IMR-90 (cell line): ENCODE measurements at regions not wholly inside any gene's neighbourhood (a gene's known extent, or its start where the extent isn't known, plus 50 kb on each side); places are given as distances from the start of the nearest gene placed in this dataset.

Source experiments
- ATAC-seq: fragments of 200-7000 bp; cut with Tn5 transposase; 2 replicates; pipeline ENCODE4 v1.9.1; 2020; ENCODE audit warnings: low read depth, mild to moderate bottlenecking, moderate library complexity
- BruUV-seq: library from RNA; stranded (reverse); fragments of 400-500 nt; replicated peaks from 2 replicates; lab custom pipeline; 2021; lab: Mats Ljungman, UMichigan
- CTCF ChIA-PET: fragments of 300-600 bp; formaldehyde crosslinking; extraction: SDS; loops from one replicate; lab custom pipeline; 2021; ENCODE audit warnings: antibody characterized with exemption; lab: Yijun Ruan, JAX
- POLR2A ChIA-PET: fragments of 300-600 bp; sonication (Branson Sonifier 250); formaldehyde crosslinking; loops from one replicate; lab custom pipeline; 2022; ENCODE audit warnings: antibody characterized with exemption; ENCODE audit not compliant: unreplicated experiment; lab: Charles Lee
- DNase-seq: peaks from one replicate; pipeline ENCODE4 v3.0.0; 2013
- H2AFZ ChIP-seq: replicated peaks from 2 replicates; pipeline ENCODE3; 2013; ENCODE audit warnings: low read length, mild to moderate bottlenecking; ENCODE audit not compliant: poor library complexity
- H2AK5ac ChIP-seq: 2 replicates; pipeline ENCODE4 v1.6.1; 2013; ENCODE audit warnings: low read depth, low read length, inconsistent platforms
- H2AK9ac ChIP-seq: replicated peaks from 2 replicates; pipeline ENCODE3; 2013; ENCODE audit warnings: mild to moderate bottlenecking, low read depth, low read length, moderate library complexity; ENCODE audit not compliant: poor library complexity
- H2BK120ac ChIP-seq: 2 replicates; pipeline ENCODE4 v1.6.1; 2013; ENCODE audit warnings: low read depth, low read length, inconsistent platforms
- H2BK15ac ChIP-seq: 3 replicates; pipeline ENCODE4 v1.6.1; 2013; ENCODE audit warnings: low read depth, low read length, inconsistent platforms
- H2BK20ac ChIP-seq: 2 replicates; pipeline ENCODE4 v1.6.1; 2013; ENCODE audit warnings: low read depth, mild to moderate bottlenecking, inconsistent platforms, low read length, moderate library complexity
- H2BK5ac ChIP-seq: 2 replicates; pipeline ENCODE4 v1.6.1; 2013; ENCODE audit warnings: mild to moderate bottlenecking, low read depth, low read length, inconsistent platforms; ENCODE audit not compliant: poor library complexity, severe bottlenecking
- H3K14ac ChIP-seq: replicated peaks from 2 replicates; pipeline ENCODE4 v1.6.1; 2013; ENCODE audit warnings: low read depth, low read length, inconsistent platforms
- H3K18ac ChIP-seq: 2 replicates; pipeline ENCODE4 v1.6.1; 2013; ENCODE audit warnings: low read depth, low read length, control low read depth
- H3K23ac ChIP-seq: 2 replicates; pipeline ENCODE4 v1.6.1; 2013; ENCODE audit warnings: low read depth, low read length, inconsistent platforms
- H3K27ac ChIP-seq: 2 replicates; pipeline ENCODE4 v1.5.1; 2013; ENCODE audit warnings: mild to moderate bottlenecking, control low read depth, low read length; ENCODE audit not compliant: insufficient read depth
- H3K27me3 ChIP-seq: 2 replicates; pipeline ENCODE4 v1.6.1; 2013; ENCODE audit warnings: low read length; ENCODE audit not compliant: control insufficient read depth, insufficient read depth
- H3K36me3 ChIP-seq: 2 replicates; pipeline ENCODE4 v1.6.1; 2013; ENCODE audit warnings: low read length, mixed read lengths; ENCODE audit not compliant: control insufficient read depth, insufficient read depth
- H3K4ac ChIP-seq: 2 replicates; pipeline ENCODE4 v1.6.1; 2013; ENCODE audit warnings: low read depth, low read length, inconsistent platforms
- H3K4me1 ChIP-seq: 2 replicates; pipeline ENCODE4 v1.6.1; 2013; ENCODE audit warnings: low read length, mixed read lengths; ENCODE audit not compliant: control insufficient read depth, insufficient read depth
- H3K4me2 ChIP-seq: 2 replicates; pipeline ENCODE4 v1.6.1; 2013; ENCODE audit warnings: low read depth, mild to moderate bottlenecking, control low read depth, low read length, moderate library complexity
- H3K4me3 ChIP-seq: 2 replicates; pipeline ENCODE4 v1.5.1; 2013; ENCODE audit warnings: low read depth, mild to moderate bottlenecking, control low read depth, low read length, moderate library complexity; ENCODE audit not compliant: insufficient read depth
- H3K56ac ChIP-seq: 2 replicates; pipeline ENCODE4 v1.6.1; 2013; ENCODE audit warnings: low read length, inconsistent platforms; ENCODE audit not compliant: insufficient read depth; ENCODE audit errors: extremely low read depth
- H3K79me1 ChIP-seq, 2 experiments: 2 replicates each; pipeline ENCODE4 v1.6.1; 2013; ENCODE audit warnings: low read length in 2 of 2, inconsistent platforms in 1 of 2, low read depth in 1 of 2
- H3K9ac ChIP-seq: 2 replicates; pipeline ENCODE4 v1.6.1; 2013; ENCODE audit warnings: low read depth, low read length, control low read depth
- H3K9me1 ChIP-seq: 2 replicates; pipeline ENCODE4 v1.6.1; 2013; ENCODE audit warnings: low read length, inconsistent platforms; ENCODE audit not compliant: insufficient read depth
- H3K9me3 ChIP-seq: 2 replicates; pipeline ENCODE4 v1.6.1; 2013; ENCODE audit warnings: low read length; ENCODE audit not compliant: control insufficient read depth, insufficient read depth
- H4K20me1 ChIP-seq: 2 replicates; pipeline ENCODE4 v1.6.1; 2013; ENCODE audit warnings: low read length, inconsistent platforms; ENCODE audit not compliant: insufficient read depth
- H4K5ac ChIP-seq: 2 replicates; pipeline ENCODE4 v1.6.1; 2013; ENCODE audit warnings: mild to moderate bottlenecking, low read depth, low read length, control low read depth
- H4K8ac ChIP-seq, 2 experiments: 2 replicates each; pipeline ENCODE4 v1.6.1; 2013; ENCODE audit warnings: low read depth in 2 of 2, low read length in 2 of 2, control low read depth in 1 of 2, inconsistent platforms in 1 of 2
- H4K91ac ChIP-seq: 2 replicates; pipeline ENCODE4 v1.6.1; 2013; ENCODE audit warnings: low read depth, low read length, inconsistent platforms; ENCODE audit not compliant: insufficient read depth
- BHLHE40 ChIP-seq: fragments of 150-350 bp; IDR thresholded peaks from 2 replicates; pipeline ENCODE4 v1.6.1; 2016; ENCODE audit warnings: mild to moderate bottlenecking, low read depth, low read length
- FOS ChIP-seq: fragments of 150-350 bp; IDR thresholded peaks from 2 replicates; pipeline ENCODE4 v1.6.1; 2016; ENCODE audit warnings: low read depth, low read length
- MAFK ChIP-seq: IDR thresholded peaks from 2 replicates; pipeline ENCODE4 v1.6.1; 2012; ENCODE audit warnings: low read depth, low read length, improper control_type of control experiment
- MAZ ChIP-seq: IDR thresholded peaks from 2 replicates; pipeline ENCODE4 v1.6.1; 2012; ENCODE audit warnings: low read depth, mild to moderate bottlenecking, low read length, improper control_type of control experiment, moderate library complexity, borderline replicate concordance
- MXI1 ChIP-seq: IDR thresholded peaks from 2 replicates; pipeline ENCODE4 v1.6.1; 2012; ENCODE audit warnings: low read depth, mild to moderate bottlenecking, low read length, moderate library complexity, borderline replicate concordance
- NFE2L2 ChIP-seq: fragments of 150-350 bp; IDR thresholded peaks from 2 replicates; pipeline ENCODE4 v1.6.1; 2016; ENCODE audit warnings: low read depth, mild to moderate bottlenecking, low read length
- RAD21 ChIP-seq: IDR thresholded peaks from 2 replicates; pipeline ENCODE4 v1.6.1; 2012; ENCODE audit warnings: low read length, improper control_type of control experiment
- SMC3 ChIP-seq: fragments of 150-350 bp; IDR thresholded peaks from 2 replicates; pipeline ENCODE4 v1.6.1; 2016; ENCODE audit warnings: low read depth, mild to moderate bottlenecking, antibody characterized with exemption, low read length, moderate library complexity
- WGBS, 2 experiments: methylation state at CpG; one replicate each; pipeline versions ENCODE4 v1.1.5 to v1.1.7; 2013; ENCODE audit warnings: missing lambda C conversion rate in 2 of 2; ENCODE audit not compliant: insufficient read length in 1 of 2; ENCODE audit errors: extremely low coverage in 2 of 2; 5-methylcytosine and 5-hydroxymethylcytosine counted together
- dilution Hi-C: fragments of 300-500 bp; cut with HindIII; formaldehyde crosslinking; loops from one replicate; pipeline ENCODE4 v1.14.3; 2018; ENCODE audit warnings: low sequenced_read_pairs; ENCODE audit not compliant: unreplicated experiment
- in situ Hi-C: fragments of 300-500 bp; cut with MboI; formaldehyde crosslinking; loops from 3 replicates; pipeline ENCODE4 v1.14.3; 2019; ENCODE audit warnings: low sequenced_read_pairs, inconsistent platforms, mixed read lengths
- intact Hi-C: fragments of 100-400 bp; cut with micrococcal nuclease; formaldehyde crosslinking; loops from 2 replicates; pipeline ENCODE4 v1.10.0; 2022

DNA sequence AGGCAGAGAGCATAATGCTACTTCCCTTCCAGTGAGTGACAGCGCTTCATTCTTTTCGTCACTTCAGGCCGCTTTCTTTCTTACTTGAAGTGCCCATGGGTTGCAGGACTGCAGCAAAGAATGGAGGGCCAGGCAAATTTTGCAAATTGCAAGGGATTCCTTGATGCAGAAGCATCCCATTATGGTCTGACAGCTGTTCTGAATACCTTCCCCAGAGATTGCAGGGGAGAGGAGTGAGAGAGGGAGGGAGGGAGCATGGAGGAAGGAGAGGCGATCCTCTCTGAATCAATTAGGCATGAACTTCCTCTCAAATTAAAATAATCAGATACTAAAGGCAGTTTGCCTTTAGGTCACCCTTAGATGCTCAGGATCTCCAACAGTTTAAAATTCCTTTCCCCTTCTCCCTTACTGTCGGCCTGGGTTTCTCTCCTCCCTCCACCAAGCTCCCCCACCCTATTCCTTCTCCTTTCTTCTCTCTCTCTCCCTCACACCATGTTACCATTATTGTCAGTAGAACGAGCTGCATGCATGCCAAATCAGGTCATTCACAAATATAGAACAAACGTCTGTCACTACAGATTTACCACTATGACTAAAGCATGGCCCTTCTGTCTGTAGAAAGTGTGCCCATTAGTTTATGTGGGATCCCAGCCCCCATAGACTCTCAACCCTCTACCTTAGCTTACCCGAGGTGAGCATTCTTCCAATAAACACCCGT lies 289.2 kb downstream of the CD83 start:
- Histone ChIP-seq H4K5ac (no peak overlapping the region), H4K8ac (no peak overlapping the region), H3K56ac (no peak overlapping the region), H3K18ac (no peak overlapping the region), H2AFZ (no peak overlapping the region), H4K91ac (no peak overlapping the region), H3K27ac (no peak overlapping the region), H3K36me3 (no peaks in the 10 kb centered on the region), H3K27me3 (no peaks in the 10 kb centered on the region), H2BK5ac (no peak overlapping the region), H3K14ac (no peak overlapping the region), H3K79me1 (no peaks in the 10 kb centered on the region), H3K4me2 (no peak overlapping the region), H2AK5ac (no peak overlapping the region), H2BK120ac (no peak overlapping the region), H3K4me1 (no peaks in the 10 kb centered on the region), H3K9me3 (no peaks in the 10 kb centered on the region), H3K9ac (no peak overlapping the region), H3K23ac (no peak overlapping the region), H2BK20ac (no peak overlapping the region), H3K4ac (no peak overlapping the region), H3K4me3 (no peak overlapping the region), H4K20me1 (no peaks in the 10 kb centered on the region), H2AK9ac (no peak overlapping the region), H3K9me1 (no peaks in the 10 kb centered on the region; the same call in 1 of the 2 replicates), H2BK15ac (no peak overlapping the region)
- in situ Hi-C loops (no loop called here), intact Hi-C loops (no loop called here), dilution Hi-C loops (no loop called here)
- no peak for TF ChIP-seq BHLHE40
- no peak for TF ChIP-seq MAZ
- TF ChIP-seq FOS, result no peak
- no peak for TF ChIP-seq NFE2L2
- TF ChIP-seq SMC3, result no peak
- TF ChIP-seq MXI1, result no peak
- no peak for TF ChIP-seq RAD21
- TF ChIP-seq MAFK, result no peak
- ChIA-PET POLR2A (no interaction called here), CTCF (no interaction called here)
- 81% methylated on average over 5 of the region's 9 CpGs; no CpG with 5 or more reads in 1 of the 2 experiments for WGBS, 2 experiments
- no TSS peak for BruUV-seq
- DNase-seq, result no peak
- ATAC-seq, result no peak
